ENCODE measurements at regions not wholly inside any gene's neighbourhood (a gene's known extent, or its start where the extent isn't known, plus 50 kb on each side); places are given as distances from the start of the nearest gene placed in this dataset.

DNA sequence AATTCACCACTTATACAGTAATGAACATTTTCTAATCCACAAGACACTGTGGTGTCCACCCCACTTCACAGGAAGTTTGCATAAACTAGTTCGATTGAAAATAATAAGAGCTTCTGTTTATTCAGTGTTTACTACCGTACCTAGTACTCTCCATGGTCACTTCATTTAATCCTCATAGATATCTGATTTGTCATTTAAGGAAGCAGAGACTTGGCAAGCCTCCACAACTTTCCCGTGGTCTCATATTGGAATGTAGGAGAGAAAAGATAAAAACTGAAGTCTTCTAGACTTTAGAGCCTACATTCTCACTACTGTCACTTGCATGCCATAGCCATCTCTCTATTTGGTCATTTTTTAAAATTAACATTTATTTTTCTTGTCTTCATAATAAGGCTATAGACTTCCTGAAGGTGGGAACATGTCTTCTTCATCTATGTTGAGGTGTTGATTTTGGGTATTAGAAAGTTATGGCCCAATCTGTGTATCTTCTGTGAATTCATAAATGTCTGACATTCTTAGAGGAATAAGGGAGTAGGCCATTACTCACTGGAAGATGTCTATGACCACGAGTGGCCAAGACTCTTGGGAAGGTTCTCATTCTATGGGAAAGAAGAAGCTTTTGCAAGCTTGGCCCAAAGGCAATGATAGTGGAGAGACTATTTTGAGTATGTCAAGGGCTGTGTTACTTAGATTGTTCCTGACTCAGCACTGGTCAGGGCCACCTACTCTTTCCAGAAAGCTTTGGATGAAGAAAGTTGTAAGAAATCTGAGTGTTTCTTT, 423.7 kb downstream of the LRIG3 start:
- H3K4me1 ChIP-seq, result no peaks in the 10 kb centered on the region
- DNase-seq (no peak), ATAC-seq (no peak)
- 67 to 81% (median 68%) methylated on average over 4 of the region's 4 CpGs for WGBS, 3 donors
- no peak overlapping the region for H3K4me3 ChIP-seq
- no peaks in the 10 kb centered on the region for H3K9me3 ChIP-seq
- H3K36me3 ChIP-seq (ENCODE audit: insufficient read depth in 1 of 2, low read depth in 1 of 2), result no peaks in the 10 kb centered on the region
- intact Hi-C loops (cut with DNase I), result no loop called here
- TF ChIP-seq, protein P1, sequence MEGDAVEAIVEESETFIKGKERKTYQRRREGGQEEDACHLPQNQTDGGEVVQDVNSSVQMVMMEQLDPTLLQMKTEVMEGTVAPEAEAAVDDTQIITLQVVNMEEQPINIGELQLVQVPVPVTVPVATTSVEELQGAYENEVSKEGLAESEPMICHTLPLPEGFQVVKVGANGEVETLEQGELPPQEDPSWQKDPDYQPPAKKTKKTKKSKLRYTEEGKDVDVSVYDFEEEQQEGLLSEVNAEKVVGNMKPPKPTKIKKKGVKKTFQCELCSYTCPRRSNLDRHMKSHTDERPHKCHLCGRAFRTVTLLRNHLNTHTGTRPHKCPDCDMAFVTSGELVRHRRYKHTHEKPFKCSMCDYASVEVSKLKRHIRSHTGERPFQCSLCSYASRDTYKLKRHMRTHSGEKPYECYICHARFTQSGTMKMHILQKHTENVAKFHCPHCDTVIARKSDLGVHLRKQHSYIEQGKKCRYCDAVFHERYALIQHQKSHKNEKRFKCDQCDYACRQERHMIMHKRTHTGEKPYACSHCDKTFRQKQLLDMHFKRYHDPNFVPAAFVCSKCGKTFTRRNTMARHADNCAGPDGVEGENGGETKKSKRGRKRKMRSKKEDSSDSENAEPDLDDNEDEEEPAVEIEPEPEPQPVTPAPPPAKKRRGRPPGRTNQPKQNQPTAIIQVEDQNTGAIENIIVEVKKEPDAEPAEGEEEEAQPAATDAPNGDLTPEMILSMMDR (IDR thresholded peaks at IDR 0.05), result no peak
- H3K27ac ChIP-seq, result no peak overlapping the region
- no peaks in the 10 kb centered on the region for H3K27me3 ChIP-seq (ENCODE audit: insufficient read depth in 3 of 3, low read length in 2 of 3)

DNA sequence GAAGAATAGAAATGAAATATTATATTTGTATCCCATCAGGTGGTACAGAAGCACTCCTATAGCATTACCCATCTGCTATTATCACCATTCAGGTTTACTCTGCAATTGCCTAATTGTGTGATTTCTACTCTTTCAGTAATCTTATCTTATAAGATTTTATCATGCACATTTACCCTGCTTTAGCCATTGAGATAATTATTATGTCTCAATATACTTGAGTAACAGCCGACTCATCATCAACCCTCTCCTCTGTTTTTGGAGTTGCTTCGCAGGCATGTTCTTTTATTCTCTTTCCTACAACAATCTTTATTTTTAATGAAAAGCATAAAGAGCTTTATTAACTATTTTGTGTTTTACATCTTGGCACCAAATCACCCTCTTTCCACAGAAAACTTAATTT, 419.9 kb downstream of the LRIG3 start:
- Histone ChIP-seq H3K27me3 (ENCODE audit: insufficient read depth in 3 of 3, low read length in 2 of 3) (no peaks in the 10 kb centered on the region), H3K36me3 (ENCODE audit: insufficient read depth in 1 of 2, low read depth in 1 of 2) (no peaks in the 10 kb centered on the region), H3K4me1 (no peaks in the 10 kb centered on the region), H3K9me3 (no peaks in the 10 kb centered on the region), H3K27ac (no peak overlapping the region), H3K4me3 (no peak overlapping the region)
- TF ChIP-seq, protein P1 (IDR thresholded peaks at IDR 0.05), result no peak
- 69 to 98% (median 92%) methylated on average over 2 of the region's 2 CpGs for WGBS, 3 donors
- DNase-seq (no peak), ATAC-seq (no peak)
- intact Hi-C loops (cut with DNase I), result no loop called here

DNA sequence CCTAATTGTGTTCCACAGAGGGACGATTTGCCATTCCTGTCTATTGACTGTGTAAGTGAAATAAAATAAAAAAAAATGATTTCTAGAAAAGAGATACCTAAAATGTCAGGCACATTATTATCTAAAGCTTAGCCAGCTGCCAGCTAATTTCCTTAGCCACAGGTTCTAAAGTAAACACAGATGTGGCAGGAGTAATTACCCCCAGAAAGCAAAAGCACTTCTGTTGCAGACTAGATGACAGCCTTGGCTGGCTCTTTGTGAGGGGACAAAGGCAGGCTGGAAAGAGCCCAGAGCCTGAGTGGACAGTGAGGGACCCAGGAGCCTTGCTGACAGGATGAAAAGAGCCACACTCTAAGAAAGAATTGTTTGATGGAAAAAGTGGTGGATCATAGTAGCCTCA, 418.1 kb downstream of the LRIG3 start:
- Histone ChIP-seq H3K27me3 (ENCODE audit: insufficient read depth in 3 of 3, low read length in 2 of 3) (no peaks in the 10 kb centered on the region), H3K9me3 (no peaks in the 10 kb centered on the region), H3K36me3 (ENCODE audit: insufficient read depth in 1 of 2, low read depth in 1 of 2) (no peaks in the 10 kb centered on the region), H3K4me3 (no peak overlapping the region), H3K4me1 (no peaks in the 10 kb centered on the region), H3K27ac (no peak overlapping the region)
- intact Hi-C loops (cut with DNase I), result no loop called here
- WGBS, 3 donors, result 24 to 65% (median 48%) methylated on average over 1 of the region's 1 CpG
- DNase-seq (no peak), ATAC-seq (no peak)
- TF ChIP-seq, protein P1 (IDR thresholded peaks at IDR 0.05), result no peak

DNA sequence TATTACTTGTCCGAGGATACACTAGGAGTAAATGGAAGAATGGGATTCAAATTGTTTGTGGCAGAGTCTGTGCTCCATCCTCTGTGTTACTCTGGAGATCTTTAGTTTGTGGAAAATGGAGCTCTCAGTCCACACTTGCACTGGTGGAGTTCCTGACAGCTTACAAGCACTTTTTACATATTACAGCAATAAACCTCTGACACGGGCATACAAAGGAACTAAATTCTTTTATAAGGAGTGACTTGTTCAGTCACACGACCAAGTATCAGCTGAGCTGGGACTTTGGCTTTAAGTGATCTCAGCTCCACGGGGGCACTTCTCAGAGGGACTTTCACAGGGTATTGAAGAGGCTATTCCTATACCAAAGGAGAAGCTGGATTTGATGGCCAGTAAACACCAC, 417.5 kb downstream of the LRIG3 start:
- 38 to 47% (median 42%) methylated on average over 4 of the region's 4 CpGs for WGBS, 3 donors
- no peaks in the 10 kb centered on the region for H3K36me3 ChIP-seq (ENCODE audit: insufficient read depth in 1 of 2, low read depth in 1 of 2)
- intact Hi-C loops (cut with DNase I), result no loop called here
- DNase-seq, result no peak
- TF ChIP-seq, protein P1 (IDR thresholded peaks at IDR 0.05), result no peak
- no peak overlapping the region for H3K4me3 ChIP-seq
- H3K27ac ChIP-seq, result no peak overlapping the region
- no peaks in the 10 kb centered on the region for H3K4me1 ChIP-seq
- ATAC-seq, result no peak
- H3K27me3 ChIP-seq (ENCODE audit: insufficient read depth in 3 of 3, low read length in 2 of 3), result no peaks in the 10 kb centered on the region
- H3K9me3 ChIP-seq, result no peaks in the 10 kb centered on the region

DNA sequence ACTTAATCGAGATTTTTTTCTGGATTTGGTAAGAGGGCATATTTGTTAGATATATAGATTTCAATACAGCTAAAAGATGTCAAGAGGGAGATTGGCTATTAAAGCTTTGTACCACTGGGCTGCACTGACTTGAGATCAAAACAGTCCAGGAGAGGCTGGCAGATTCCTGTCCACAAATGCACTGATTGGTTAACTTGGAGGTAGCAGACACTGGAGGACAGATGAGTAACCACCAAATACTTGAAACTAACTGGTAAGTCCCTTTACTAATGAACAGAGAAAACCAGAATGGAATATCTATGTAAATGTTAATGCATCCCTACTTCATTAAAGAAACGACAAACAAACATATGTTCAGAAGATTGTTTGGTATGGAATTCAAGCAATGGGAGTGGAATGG, 416.6 kb downstream of the LRIG3 start:
- H3K4me3 ChIP-seq, result no peak overlapping the region
- H3K36me3 ChIP-seq (ENCODE audit: insufficient read depth in 1 of 2, low read depth in 1 of 2), result no peaks in the 10 kb centered on the region
- 94 to 99% (median 95%) methylated on average over 2 of the region's 2 CpGs for WGBS, 3 donors
- no peaks in the 10 kb centered on the region for H3K4me1 ChIP-seq
- TF ChIP-seq, protein P1 (IDR thresholded peaks at IDR 0.05), result no peak
- intact Hi-C loops (cut with DNase I), result no loop called here
- H3K9me3 ChIP-seq, result no peaks in the 10 kb centered on the region
- no peaks in the 10 kb centered on the region for H3K27me3 ChIP-seq (ENCODE audit: insufficient read depth in 3 of 3, low read length in 2 of 3)
- H3K27ac ChIP-seq, result no peak overlapping the region
- no peak for DNase-seq
- ATAC-seq, result no peak
